Osteocyte (in vitro differentiated cells): ENCODE measurements at regions not wholly inside any gene's neighbourhood (a gene's known extent, or its start where the extent isn't known, plus 50 kb on each side); places are given as distances from the start of the nearest gene placed in this dataset.

Source experiments
- DNase-seq: peaks from one replicate; pipeline ENCODE4 v3.0.0; 2021; ENCODE audit warnings: mixed read lengths; ENCODE audit not compliant: unreplicated experiment; ENCODE audit errors: extremely low spot score
- H3K27ac Mint-ChIP-seq: one replicate; pipeline ENCODE4 v1.8.0; 2021; ENCODE audit warnings: mild to moderate bottlenecking, mixed read lengths; ENCODE audit not compliant: unreplicated experiment
- H3K27me3 Mint-ChIP-seq: one replicate; pipeline ENCODE4 v1.8.0; 2021; ENCODE audit warnings: mixed read lengths; ENCODE audit not compliant: unreplicated experiment
- H3K36me3 Mint-ChIP-seq: one replicate; pipeline ENCODE4 v1.8.0; 2021; ENCODE audit warnings: mixed read lengths; ENCODE audit not compliant: unreplicated experiment
- H3K4me1 Mint-ChIP-seq: one replicate; pipeline ENCODE4 v1.8.0; 2021; ENCODE audit warnings: mixed read lengths; ENCODE audit not compliant: unreplicated experiment
- H3K4me3 Mint-ChIP-seq: one replicate; pipeline ENCODE4 v1.8.0; 2021; ENCODE audit warnings: mild to moderate bottlenecking, moderate library complexity, mixed read lengths; ENCODE audit not compliant: unreplicated experiment
- H3K9me3 Mint-ChIP-seq: one replicate; pipeline ENCODE4 v1.8.0; 2021; ENCODE audit warnings: mixed read lengths; ENCODE audit not compliant: unreplicated experiment
- CTCF ChIP-seq: fragments of 200-600 bp; sonication (generic); IDR thresholded peaks from 2 replicates; pipeline ENCODE4 v1.5.0; 2021; ENCODE audit warnings: antibody characterized with exemption, mild to moderate bottlenecking, moderate library complexity

DNA sequence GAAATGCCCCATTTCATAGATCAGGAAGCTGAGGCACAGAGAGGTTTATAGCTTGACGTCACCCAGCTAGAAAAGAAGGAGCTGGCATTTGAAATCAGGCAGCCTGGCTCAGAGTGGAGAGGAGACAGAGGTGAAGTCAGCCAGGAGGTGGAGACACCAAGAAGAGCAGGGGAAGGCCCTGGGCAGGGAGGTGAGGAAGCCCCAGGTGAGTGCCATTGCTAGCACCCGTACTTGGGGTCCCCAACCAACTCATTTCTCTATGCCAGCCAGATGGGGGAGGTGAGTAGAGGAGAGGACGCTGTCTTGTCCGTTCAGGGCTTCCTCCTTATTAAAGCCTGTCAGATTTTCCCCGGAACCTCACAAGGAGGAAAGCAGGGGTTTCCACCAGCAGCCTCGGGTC, 149.6 kb upstream of the TLE3 start:
- H3K4me3 Mint-ChIP-seq, result no peak overlapping the region
- no peaks in the 10 kb centered on the region for H3K9me3 Mint-ChIP-seq
- no peak overlapping the region for H3K27ac Mint-ChIP-seq
- TF ChIP-seq CTCF, result no peak
- peaks cover 24% of the 10 kb centered on the region for H3K27me3 Mint-ChIP-seq
- no peak for DNase-seq
- peaks cover 15% of the 10 kb centered on the region for H3K4me1 Mint-ChIP-seq
- H3K36me3 Mint-ChIP-seq, result no peaks in the 10 kb centered on the region

DNA sequence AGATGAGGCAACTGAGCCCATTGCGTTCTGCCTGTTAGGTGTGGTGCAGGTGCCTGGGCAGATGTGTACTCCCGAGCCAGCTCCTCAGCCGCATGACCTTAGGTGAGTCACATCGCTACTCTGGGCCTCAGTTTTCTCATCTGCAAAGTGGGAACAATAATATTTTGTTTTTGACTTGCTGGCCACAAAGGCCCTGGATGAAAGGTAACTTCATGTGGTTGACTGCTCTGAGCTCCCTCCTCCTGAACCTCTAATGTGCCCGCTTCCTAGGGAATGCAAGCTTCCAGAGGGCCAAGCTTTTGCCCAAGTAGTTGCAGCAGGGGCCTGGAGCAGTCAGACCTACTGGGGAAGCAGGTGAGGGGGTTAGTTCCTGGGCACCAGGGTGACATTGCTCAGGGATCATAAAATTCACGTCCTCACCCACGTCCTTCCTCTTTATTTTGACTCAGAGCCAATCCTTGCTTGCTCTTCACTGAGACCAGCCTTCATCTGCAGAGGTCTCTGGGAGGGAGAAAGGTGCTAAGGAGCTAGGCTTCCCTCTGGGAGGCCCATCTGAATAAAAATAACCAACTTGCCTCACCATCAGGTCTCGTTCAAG, 149.0 kb upstream of the TLE3 start:
- Mint-ChIP-seq H3K4me1 (peaks cover 15% of the 10 kb centered on the region), H3K27ac (no peak overlapping the region), H3K36me3 (no peaks in the 10 kb centered on the region), H3K4me3 (no peak overlapping the region), H3K9me3 (no peaks in the 10 kb centered on the region), H3K27me3 (peaks cover 22% of the 10 kb centered on the region)
- DNase-seq, result no peak
- TF ChIP-seq CTCF, result no peak

DNA sequence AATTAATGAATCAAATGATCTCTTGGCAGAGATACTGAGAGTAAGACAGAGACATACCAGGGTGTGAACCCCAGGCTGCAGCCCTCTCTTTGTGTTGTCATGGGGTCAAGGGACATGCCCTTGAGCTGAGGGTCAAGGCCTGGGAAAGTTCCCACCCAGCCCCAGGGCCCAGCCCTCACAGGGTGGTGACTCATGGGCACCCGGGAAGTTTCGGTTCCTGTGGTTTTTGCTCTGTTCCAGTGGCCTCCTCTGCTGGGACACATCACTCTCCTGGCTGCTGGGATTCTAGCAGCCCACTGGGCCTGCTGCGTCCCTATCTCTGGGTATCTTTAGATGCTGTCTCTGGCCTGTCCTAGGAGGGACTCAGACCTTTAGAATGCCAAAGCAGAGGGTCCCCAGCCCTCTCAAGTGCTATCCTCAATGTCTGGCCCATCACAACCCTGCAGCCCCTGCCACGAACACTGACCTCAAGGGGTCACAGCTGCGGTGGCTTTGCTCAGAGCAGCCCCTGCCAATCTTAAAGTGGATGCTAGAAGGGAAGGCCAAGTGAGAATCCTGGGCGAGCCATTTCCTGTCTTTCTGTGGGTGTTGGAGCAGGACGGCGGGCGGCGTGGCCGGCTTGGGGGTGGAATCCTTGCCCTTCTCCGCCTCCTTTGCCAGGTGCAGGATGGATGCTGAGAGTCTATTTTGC, 148.4 kb upstream of the TLE3 start:
- Mint-ChIP-seq H3K4me1 (peaks cover 15% of the 10 kb centered on the region), H3K27me3 (peaks cover 22% of the 10 kb centered on the region), H3K9me3 (no peaks in the 10 kb centered on the region), H3K27ac (no peak overlapping the region), H3K36me3 (no peaks in the 10 kb centered on the region), H3K4me3 (no peak overlapping the region)
- DNase-seq, result no peak
- no peak for TF ChIP-seq CTCF

- H3K27ac Mint-ChIP-seq, result no peak overlapping the region
- peaks cover 15% of the 10 kb centered on the region for H3K4me1 Mint-ChIP-seq
- peaks cover 23% of the 10 kb centered on the region for H3K27me3 Mint-ChIP-seq
- no peaks in the 10 kb centered on the region for H3K9me3 Mint-ChIP-seq
- no peak overlapping the region for H3K4me3 Mint-ChIP-seq
- no peak for TF ChIP-seq CTCF
- H3K36me3 Mint-ChIP-seq, result no peaks in the 10 kb centered on the region
- DNase-seq, result no peak
Observed at GRCh38 chr15:70244978-70245542, 147.3 kb upstream of the TLE3 start.
